ENCODE measurements at regions not wholly inside any gene's neighbourhood (a gene's known extent, or its start where the extent isn't known, plus 50 kb on each side); places are given as distances from the start of the nearest gene placed in this dataset.

DNA sequence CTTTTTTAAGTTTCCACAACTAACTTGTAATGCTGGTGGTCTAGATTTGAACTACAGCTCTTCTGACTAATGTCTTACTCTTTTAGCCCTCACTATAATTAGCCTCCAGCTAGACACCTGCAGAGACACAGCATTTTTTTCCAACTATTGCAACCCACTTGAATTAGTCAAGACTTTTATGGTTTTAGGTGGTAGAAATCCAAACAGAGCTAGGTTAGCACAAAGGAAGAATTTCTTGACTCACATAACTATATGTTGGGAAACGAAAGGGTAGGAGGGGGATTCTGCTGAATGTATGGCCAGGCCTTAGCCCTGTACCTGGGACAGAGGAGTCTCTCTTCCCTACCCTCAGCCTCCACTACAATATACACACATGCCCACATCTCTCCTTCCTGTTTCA lies 586.1 kb downstream of the INHBA start:
- no peaks in the 10 kb centered on the region for H3K36me3 ChIP-seq
- TF ChIP-seq, protein P1, sequence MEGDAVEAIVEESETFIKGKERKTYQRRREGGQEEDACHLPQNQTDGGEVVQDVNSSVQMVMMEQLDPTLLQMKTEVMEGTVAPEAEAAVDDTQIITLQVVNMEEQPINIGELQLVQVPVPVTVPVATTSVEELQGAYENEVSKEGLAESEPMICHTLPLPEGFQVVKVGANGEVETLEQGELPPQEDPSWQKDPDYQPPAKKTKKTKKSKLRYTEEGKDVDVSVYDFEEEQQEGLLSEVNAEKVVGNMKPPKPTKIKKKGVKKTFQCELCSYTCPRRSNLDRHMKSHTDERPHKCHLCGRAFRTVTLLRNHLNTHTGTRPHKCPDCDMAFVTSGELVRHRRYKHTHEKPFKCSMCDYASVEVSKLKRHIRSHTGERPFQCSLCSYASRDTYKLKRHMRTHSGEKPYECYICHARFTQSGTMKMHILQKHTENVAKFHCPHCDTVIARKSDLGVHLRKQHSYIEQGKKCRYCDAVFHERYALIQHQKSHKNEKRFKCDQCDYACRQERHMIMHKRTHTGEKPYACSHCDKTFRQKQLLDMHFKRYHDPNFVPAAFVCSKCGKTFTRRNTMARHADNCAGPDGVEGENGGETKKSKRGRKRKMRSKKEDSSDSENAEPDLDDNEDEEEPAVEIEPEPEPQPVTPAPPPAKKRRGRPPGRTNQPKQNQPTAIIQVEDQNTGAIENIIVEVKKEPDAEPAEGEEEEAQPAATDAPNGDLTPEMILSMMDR (IDR thresholded peaks at IDR 0.05) = no peak
- no peak overlapping the region for H3K27ac ChIP-seq
- no peaks in the 10 kb centered on the region for H3K27me3 ChIP-seq
- H3K4me3 ChIP-seq (ENCODE audit: low read depth in 1 of 2, low read length in 1 of 2) = no peak overlapping the region
- peaks cover 0 to 8% of the 10 kb centered on the region in 2 experiments for H3K4me1 ChIP-seq (ENCODE audit: control insufficient read depth in 1 of 2, insufficient read depth in 1 of 2, low read depth in 1 of 2, low read length in 1 of 2)
- H3K9me3 ChIP-seq = no peaks in the 10 kb centered on the region

DNA sequence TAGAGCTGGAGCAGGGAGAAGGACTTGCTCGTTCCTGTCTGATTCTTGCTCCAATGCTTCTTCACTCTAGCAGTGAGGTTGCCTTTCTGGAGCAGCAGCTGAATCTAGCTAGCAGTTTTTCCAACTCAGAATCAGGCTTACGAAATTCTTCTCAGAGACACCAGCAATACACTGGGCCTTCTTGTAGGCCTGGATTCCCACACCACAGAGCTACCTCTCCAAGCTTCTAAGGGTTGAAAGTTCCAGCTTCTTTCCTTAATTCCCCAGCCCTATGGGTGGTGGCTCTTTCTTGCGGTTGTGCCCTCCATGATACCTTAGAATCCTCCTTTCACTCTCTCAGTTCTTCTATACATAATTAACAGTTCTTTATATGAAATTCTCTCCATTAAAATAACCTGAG lies 586.6 kb downstream of the INHBA start:
- Histone ChIP-seq H3K27me3 (no peaks in the 10 kb centered on the region), H3K27ac (no peak overlapping the region), H3K4me1 (ENCODE audit: control insufficient read depth in 1 of 2, insufficient read depth in 1 of 2, low read depth in 1 of 2, low read length in 1 of 2) (peaks cover 0 to 8% of the 10 kb centered on the region in 2 experiments), H3K36me3 (no peaks in the 10 kb centered on the region), H3K9me3 (no peaks in the 10 kb centered on the region), H3K4me3 (ENCODE audit: low read depth in 1 of 2, low read length in 1 of 2) (no peak overlapping the region)
- TF ChIP-seq, protein P1 (IDR thresholded peaks at IDR 0.05) = no peak

DNA sequence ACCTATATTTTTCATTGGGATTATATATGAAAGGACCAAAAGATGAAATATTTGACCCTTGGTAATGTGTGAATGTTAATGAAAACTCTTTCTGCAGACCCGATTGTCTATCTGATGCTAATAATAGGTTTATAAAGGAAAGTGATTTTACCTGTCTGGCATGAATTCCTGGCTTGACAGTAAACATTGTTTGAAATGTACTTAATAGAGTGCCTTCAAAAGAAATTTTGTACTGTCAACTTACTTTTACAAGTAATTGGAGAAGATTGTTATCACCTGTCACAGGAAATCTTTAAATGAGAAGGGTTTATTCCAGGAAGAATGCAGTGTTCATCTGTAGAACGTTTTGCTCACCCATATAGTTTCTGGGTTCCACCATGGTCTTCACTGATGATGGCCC lies 588.2 kb downstream of the INHBA start:
- H3K27me3 ChIP-seq = no peaks in the 10 kb centered on the region
- peaks cover 0 to 8% of the 10 kb centered on the region in 2 experiments for H3K4me1 ChIP-seq (ENCODE audit: control insufficient read depth in 1 of 2, insufficient read depth in 1 of 2, low read depth in 1 of 2, low read length in 1 of 2)
- H3K36me3 ChIP-seq = no peaks in the 10 kb centered on the region
- TF ChIP-seq, protein P1 (IDR thresholded peaks at IDR 0.05) = no peak
- H3K27ac ChIP-seq = no peak overlapping the region
- H3K4me3 ChIP-seq (ENCODE audit: low read depth in 1 of 2, low read length in 1 of 2) = no peak overlapping the region
- no peaks in the 10 kb centered on the region for H3K9me3 ChIP-seq

DNA sequence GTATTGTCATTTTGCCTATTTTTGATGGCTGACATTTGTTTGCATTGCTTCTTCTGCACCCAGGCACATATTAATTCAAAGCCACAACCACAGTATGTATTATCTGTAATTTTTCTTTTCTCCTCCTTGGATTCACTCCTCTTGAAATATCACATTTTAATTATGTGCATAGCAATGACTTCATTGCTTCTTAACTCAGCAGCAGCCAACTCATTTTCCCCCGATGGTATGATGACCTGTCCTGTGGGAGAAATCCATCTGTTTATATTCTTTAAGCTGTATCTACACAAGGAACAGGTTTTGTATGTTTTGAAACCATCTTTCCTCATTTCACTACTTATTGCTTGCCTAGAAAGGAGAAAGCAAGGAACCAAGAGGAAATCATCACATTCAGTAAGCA lies 588.8 kb downstream of the INHBA start:
- no peaks in the 10 kb centered on the region for H3K9me3 ChIP-seq
- H3K4me3 ChIP-seq (ENCODE audit: low read depth in 1 of 2, low read length in 1 of 2) = no peak overlapping the region
- TF ChIP-seq, protein P1 (IDR thresholded peaks at IDR 0.05) = no peak
- peaks cover 0 to 8% of the 10 kb centered on the region in 2 experiments for H3K4me1 ChIP-seq (ENCODE audit: control insufficient read depth in 1 of 2, insufficient read depth in 1 of 2, low read depth in 1 of 2, low read length in 1 of 2)
- no peaks in the 10 kb centered on the region for H3K27me3 ChIP-seq
- no peaks in the 10 kb centered on the region for H3K36me3 ChIP-seq
- no peak overlapping the region for H3K27ac ChIP-seq

DNA sequence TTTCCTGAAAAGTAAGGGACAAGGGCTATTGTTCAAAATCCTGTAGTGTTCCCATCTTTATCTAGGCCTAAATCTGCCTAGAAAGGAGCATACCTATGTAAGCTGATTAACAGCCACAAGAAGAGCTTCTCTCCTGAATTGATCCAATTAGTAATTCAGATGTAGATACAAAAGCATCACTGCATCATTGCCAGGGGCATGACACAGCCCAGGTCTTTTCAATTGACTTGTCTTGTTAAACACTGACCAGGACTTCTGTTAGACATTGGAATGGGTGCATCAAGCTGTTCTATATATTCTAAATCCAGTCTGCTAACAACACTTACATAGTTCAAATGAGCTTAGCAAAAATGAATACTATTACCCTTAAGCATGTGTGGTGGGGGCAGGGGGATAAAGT lies 589.2 kb downstream of the INHBA start:
- TF ChIP-seq, protein P1 (IDR thresholded peaks at IDR 0.05) = no peak
- H3K36me3 ChIP-seq = no peaks in the 10 kb centered on the region
- peaks cover 0 to 6% of the 10 kb centered on the region in 2 experiments for H3K4me1 ChIP-seq (ENCODE audit: control insufficient read depth in 1 of 2, insufficient read depth in 1 of 2, low read depth in 1 of 2, low read length in 1 of 2)
- no peak overlapping the region for H3K4me3 ChIP-seq (ENCODE audit: low read depth in 1 of 2, low read length in 1 of 2)
- no peaks in the 10 kb centered on the region for H3K9me3 ChIP-seq
- H3K27me3 ChIP-seq = no peaks in the 10 kb centered on the region
- no peak overlapping the region for H3K27ac ChIP-seq

DNA sequence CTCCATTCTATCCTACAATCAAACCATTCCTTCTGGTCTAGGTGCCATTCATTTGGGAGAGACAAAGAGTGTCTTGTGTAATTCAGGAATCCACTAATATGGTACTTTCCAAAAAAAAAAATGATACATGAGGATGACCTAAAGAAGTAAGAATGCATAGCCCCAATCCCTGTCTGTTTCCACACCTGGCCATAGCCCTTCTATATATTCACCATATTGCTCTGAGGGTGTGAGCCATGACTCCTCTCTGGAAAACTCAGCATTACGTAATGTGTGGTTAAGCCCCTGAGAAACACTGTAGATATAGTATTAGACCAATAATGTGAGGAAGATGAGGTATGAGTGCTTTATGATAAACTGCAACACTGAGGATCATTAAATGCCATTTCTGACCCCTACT lies 592.7 kb downstream of the INHBA start:
- H3K9me3 ChIP-seq = no peaks in the 10 kb centered on the region
- H3K4me3 ChIP-seq (ENCODE audit: low read depth in 1 of 2, low read length in 1 of 2) = no peak overlapping the region
- H3K36me3 ChIP-seq = no peaks in the 10 kb centered on the region
- TF ChIP-seq, protein P1 (IDR thresholded peaks at IDR 0.05) = no peak
- no peaks in the 10 kb centered on the region for H3K27me3 ChIP-seq
- no peaks in the 10 kb centered on the region for H3K4me1 ChIP-seq (ENCODE audit: control insufficient read depth in 1 of 2, insufficient read depth in 1 of 2, low read depth in 1 of 2, low read length in 1 of 2)
- no peak overlapping the region for H3K27ac ChIP-seq
